GM18951 (cell line): ENCODE measurements at regions not wholly inside any gene's neighbourhood (a gene's known extent, or its start where the extent isn't known, plus 50 kb on each side); places are given as distances from the start of the nearest gene placed in this dataset.
"Not testable (repeated sequence)": the region's sequence is repeated elsewhere in the genome, so short reads cannot be mapped to it uniquely, and the experiment has no call there.

Experiments used
- POLR2A ChIP-seq: IDR thresholded peaks from 4 replicates; pipeline ENCODE4 v1.6.1; 2011; ENCODE audit warnings: mild to moderate bottlenecking; ENCODE audit not compliant: insufficient read length, insufficient read depth; ENCODE audit errors: extremely low read depth
- in situ Hi-C: fragments of 300-500 bp; cut with MboI; formaldehyde crosslinking; loops from one replicate; pipeline ENCODE4 v1.12.0; 2022; ENCODE audit warnings: low sequenced_read_pairs, mixed read lengths, inconsistent platforms; ENCODE audit not compliant: unreplicated experiment

DNA sequence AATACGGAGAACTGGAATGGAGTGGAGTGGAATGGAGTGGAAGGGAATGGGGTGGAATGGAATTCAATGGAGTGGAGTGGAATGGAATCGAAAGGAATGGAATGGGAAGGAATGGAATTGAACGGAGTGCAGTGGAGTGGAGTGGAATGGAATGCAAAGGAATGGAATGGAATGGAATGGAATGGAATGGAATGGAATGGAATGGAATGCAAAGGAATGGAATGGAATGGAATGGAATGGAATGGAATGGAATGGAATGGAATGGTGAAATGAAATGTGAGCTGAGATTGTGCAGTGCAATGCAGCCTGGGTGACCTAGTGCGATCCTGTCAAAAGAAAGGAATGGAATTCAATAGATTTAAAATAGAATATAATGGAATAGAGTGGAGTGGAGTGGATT, 357.3 kb upstream of the WSB1 start:
- in situ Hi-C loops: not testable (repeated sequence)

DNA sequence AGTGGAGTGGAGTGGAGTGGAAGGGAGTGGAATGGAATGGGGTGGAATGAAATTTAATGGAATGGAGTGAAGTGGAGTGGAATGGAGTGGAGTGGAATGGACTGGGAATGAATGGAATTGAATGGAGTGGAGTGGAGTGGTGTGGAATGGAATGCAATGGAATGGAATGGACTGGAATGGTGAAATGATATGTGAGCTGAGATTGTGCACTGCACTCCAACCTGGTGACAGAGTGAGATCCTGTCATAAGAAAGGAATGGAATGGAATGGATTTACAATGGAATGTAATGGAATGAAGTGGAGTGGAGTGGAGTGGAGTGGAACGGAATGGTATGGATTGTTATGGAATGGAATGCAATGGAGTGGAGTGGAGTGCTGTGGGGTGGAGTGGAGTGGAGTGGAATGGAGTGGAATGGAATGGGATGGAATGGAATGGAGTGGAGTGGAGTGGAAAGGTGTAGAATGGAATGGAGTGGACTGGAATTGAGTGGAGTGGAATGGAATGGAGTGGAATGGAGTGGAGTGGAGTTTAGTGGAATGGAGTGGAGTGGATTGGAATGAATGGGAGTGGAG, 356.1 kb upstream of the WSB1 start:
- in situ Hi-C loops: not testable (repeated sequence)

GRCh38 chr17:26939755-26940154, 354.2 kb upstream of the WSB1 start:
- in situ Hi-C loops: not testable (repeated sequence)

GRCh38 chr17:26940587-26940986, 353.3 kb upstream of the WSB1 start:
- in situ Hi-C loops: not testable (repeated sequence)

DNA sequence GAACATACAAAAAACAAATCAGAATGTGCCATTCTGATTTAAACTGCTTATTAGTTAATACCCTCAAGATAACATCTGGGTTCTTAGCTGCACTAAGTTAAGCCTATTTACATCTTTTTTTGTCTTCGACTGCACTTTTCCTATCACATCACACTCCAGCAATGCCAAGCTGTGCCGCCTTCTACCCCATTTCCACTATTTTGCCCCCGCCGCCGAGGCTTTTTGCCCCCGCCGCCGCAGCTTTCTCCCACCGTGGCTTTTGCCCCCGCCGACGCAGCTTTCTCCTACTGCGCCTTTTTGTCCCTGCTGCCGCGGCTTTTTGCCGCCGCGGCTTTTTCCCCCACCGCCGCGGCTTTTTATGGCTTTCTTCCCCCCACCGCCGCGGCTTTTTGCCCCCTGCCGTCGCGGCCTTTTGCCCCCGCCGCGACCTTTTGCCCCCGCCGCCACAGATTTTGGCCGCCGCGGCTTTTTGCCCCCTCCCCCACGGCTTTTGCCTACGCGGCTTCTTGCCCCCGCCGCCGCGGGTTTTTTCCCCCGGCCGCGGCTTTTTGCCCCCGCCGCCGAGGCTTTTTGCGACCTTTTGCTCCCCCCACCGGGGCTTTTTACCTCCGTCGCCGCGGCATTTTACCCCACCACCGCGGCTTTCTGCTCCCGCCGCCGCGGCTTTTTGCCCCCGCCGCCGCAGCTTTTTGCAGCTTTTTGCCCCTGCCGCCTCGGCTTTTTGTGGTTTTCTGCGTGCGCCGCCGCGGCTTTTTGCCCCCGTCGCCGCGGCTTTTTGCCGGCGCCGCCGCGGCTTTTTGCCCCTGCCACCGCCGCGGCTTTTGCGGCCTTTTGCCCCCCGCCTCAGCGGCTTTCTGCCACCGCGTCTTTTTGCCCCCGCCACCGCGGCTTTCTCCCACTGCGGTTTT, 331.4 kb upstream of the WSB1 start:
- no peak for TF ChIP-seq POLR2A
- in situ Hi-C loops: no loop called here

DNA sequence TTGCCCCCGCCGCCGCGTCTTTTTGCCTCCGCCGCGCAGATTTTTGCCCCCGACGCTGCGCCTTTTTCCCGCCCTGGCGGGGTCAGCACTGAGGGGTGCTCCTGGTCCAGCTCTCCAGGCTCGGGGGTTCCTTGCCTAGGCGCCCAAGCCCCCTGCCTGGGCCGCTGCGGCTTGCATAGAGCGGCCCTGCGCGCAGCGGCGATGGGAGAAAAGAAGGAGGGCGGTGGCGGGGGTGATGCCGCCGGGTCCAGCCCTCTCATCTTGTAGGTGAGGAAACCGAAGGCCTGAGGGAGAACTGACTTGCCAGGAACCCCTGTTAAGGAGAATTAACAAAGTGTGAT, 330.8 kb upstream of the WSB1 start:
- no peak for TF ChIP-seq POLR2A

GRCh38 chr17:26965898-26966624, 327.9 kb upstream of the WSB1 start:
- in situ Hi-C loops: not testable (repeated sequence)

More for the DNA sequence above, 330.8 kb upstream of the WSB1 start:
- in situ Hi-C loops: no loop called here

DNA sequence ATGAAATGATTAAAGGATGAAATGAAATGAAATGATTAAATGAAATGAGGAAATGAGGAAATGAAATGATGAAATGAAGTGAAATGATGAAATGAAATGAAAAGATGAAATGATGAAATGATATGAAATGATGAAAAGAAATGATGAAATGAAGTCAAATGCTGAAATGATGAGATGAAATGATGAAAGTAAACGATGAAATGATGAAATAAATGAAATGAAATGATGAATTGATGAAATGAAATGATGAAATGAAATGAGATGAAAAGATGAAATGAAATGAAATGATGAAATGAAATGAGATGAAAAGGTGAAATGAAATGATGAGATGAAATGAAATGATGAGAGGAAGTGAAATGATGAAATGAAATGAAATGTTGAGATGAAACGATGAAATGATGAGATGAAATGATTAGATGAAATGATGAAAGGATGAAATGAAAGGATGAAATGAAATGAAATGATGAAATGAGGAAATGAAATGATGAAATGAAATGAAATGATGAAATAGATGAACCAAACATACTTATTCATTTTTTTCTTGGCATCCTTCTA, 327.2 kb upstream of the WSB1 start:
- in situ Hi-C loops: not testable (repeated sequence)

DNA sequence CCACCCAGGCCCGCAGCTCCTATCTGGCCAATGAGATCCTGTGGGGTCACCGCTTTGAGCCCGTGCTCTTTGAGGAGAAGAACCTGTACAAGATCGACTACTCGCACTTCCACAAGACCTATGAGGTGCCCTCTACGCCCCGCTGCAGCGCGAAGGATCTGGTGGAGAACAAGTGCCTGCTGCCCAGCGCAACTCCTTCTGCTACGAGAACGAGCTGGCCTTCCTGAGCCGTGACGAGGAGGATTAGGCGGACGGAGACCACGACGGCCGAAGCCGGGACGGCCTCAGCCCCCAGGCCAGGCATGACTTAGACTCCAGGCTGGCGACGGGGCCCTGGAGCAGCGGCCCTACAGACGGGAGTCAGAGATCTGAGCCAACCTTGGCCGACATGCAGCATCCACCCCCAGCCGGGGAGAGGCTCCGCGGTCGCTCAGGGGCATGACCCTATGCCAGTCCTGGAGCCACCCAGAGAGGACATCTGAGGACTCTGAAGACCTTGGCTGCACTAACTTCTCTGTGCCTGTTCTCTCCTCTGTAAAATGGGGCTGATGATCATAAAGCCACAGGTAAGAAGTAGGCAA, 312.0 kb upstream of the WSB1 start:
- in situ Hi-C loops: not testable (repeated sequence)

DNA sequence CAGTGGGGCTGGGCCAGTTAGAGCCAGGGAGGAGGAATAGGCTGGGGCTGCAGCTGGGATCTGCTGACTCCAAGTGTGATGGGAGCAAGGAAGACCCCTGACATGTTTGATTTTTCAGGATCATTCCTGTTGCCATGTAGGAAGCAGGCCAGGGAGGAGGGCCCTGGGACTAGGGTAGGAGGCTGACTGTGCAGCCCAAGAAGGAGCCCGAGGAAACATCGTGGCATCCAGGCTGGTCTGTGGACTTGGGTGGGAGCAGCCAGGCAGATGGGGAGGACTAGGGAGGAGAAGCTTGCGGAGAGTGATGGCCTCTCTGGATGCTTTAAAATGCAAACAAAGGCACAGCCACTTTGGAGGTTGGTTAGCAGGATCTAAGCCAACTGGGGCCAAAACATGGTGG, 311.4 kb upstream of the WSB1 start:
- in situ Hi-C loops: not testable (repeated sequence)

GRCh38 chr17:26987851-26988250, 306.1 kb upstream of the WSB1 start:
- in situ Hi-C loops: not testable (repeated sequence)

DNA sequence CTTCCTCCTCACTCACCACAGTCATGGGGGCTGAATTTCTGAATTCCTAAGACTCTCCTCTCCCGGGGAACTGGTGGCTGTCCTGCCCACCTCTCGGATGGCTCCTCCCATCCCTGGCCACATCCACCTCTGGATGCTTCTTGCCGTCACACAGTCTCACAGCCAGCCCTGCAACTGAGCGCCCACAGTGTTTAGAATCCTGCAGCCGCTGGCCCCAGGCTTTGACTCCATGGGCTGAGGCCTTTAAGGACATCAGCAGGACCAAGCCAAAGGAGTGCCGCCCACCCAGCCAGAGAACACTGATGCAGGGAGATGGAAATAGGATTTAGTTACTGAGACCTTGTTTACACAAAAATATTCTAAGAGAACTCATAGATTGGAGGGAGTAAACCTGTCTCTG, 299.3 kb upstream of the WSB1 start:
- in situ Hi-C loops: not testable (repeated sequence)

DNA sequence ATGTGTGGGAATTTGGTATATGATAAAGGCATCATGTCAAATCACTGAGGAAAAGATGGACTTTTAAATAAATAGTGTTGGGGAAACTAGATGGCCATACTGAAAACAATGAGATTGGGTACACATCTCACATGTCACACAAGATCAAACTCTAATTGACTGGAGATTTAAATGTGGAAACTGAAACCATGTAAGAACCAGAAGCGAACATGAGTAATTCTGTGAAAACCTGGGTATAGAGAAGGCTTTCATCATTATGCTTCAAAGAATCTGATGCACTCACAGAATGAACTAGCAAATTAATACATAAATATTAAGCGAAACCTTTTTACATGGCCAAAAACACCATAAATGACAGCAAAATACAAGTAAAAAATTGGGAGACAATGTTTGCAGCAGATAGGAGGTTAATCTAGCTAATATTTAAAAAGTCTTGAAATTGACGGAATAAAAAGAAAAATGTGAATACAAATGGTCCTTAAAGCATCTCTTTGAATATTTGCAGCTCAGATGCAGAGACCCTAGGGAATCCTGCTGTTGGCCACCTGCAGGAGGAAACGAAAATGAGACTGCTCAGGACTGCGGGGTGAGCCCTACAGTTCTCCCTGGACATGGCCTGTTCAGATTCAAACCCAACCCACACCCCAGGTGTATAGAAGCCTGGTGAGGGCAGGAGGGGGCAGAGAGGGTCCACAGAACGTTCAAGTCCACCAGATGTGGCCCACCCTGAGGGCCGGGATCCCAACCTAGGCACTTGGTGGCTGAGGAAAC, 297.6 kb upstream of the WSB1 start:
- in situ Hi-C loops: not testable (repeated sequence)

DNA sequence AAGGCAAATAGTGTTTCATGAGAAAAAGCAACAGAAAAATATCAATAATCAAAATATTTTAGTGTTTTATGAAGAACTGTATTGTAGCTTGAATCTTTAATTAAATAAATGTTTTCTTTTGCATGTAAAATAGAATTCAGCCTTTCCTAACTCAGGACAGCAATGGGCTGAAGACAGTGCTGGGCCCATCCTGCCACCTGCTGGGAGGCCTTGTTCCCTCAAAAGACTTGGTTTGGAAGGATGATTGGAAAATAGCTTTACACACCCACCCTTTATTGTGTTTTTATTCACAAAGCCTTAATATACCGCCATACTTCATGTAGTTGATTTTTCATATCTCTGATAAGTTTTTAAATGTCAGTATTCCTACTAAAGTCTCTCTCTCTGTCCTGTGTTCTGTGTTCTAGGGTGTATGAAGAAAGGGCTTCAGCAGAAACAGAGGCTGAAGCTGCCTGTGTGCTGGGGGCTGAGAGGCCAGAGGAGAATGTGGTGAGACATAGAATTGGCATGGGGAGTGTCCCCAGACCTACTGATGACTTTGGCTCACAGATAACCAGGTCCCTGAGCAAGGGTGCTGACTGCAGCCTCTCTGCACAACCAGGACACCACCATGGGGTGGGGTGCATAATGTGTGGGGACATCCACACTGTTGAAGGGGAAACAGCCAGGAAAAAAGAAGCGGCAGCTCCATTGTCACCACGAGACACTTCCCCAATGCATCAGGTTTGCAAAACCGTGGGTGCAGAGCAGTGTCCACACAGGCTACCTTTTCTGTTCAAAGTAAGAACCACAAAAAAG, 286.0 kb upstream of the WSB1 start:
- in situ Hi-C loops: not testable (repeated sequence)
